ENCODE measurements at regions not wholly inside any gene's neighbourhood (a gene's known extent, or its start where the extent isn't known, plus 50 kb on each side); places are given as distances from the start of the nearest gene placed in this dataset.
"Not testable (repeated sequence)": the region's sequence is repeated elsewhere in the genome, so short reads cannot be mapped to it uniquely, and the experiment has no call there.

GRCh38 chr11:29256580-29256979 lies 760.2 kb downstream of the KCNA4 start:
- no peak for DNase-seq (ENCODE audit: low read depth)

- DNase-seq (ENCODE audit: low read depth) = no peak
Measured at GRCh38 chr11:29255401-29255800, 761.4 kb downstream of the KCNA4 start.

- DNase-seq (ENCODE audit: low read depth) = peak; percentile 3
Measured at GRCh38 chr11:29251738-29252137, 765.1 kb downstream of the KCNA4 start.

GRCh38 chr11:29249713-29250112 lies 767.1 kb downstream of the KCNA4 start:
- no peak for DNase-seq (ENCODE audit: low read depth)

- no peak for DNase-seq (ENCODE audit: low read depth)
Measured at GRCh38 chr11:29244355-29244754, 772.5 kb downstream of the KCNA4 start.

- no peak for DNase-seq (ENCODE audit: low read depth)
Measured at GRCh38 chr11:29243616-29244015, 773.2 kb downstream of the KCNA4 start.

- no peak for DNase-seq (ENCODE audit: low read depth)
Measured at GRCh38 chr11:29231991-29232390, 784.8 kb downstream of the KCNA4 start.

GRCh38 chr11:29231586-29231985 lies 785.2 kb downstream of the KCNA4 start:
- DNase-seq (ENCODE audit: low read depth) = no peak

- DNase-seq (ENCODE audit: low read depth) = no peak
Measured at GRCh38 chr11:29227811-29228210, 789.0 kb downstream of the KCNA4 start.

GRCh38 chr11:29224739-29225384 lies 792.0 kb downstream of the KCNA4 start:
- DNase-seq (ENCODE audit: low read depth) = no peak

- DNase-seq (ENCODE audit: low read depth) = not testable (repeated sequence)
Measured at GRCh38 chr11:29219531-29219930, 797.3 kb downstream of the KCNA4 start.

GRCh38 chr11:29217901-29218300 lies 798.9 kb downstream of the KCNA4 start:
- DNase-seq (ENCODE audit: low read depth) = no peak

GRCh38 chr11:29214833-29215232 lies 802.0 kb downstream of the KCNA4 start:
- no peak for DNase-seq (ENCODE audit: low read depth)

GRCh38 chr11:29211202-29211601 lies 805.6 kb downstream of the KCNA4 start:
- no peak for DNase-seq (ENCODE audit: low read depth)

- no peak for DNase-seq (ENCODE audit: low read depth)
Measured at GRCh38 chr11:29210426-29210825, 806.4 kb downstream of the KCNA4 start.

GRCh38 chr11:29208117-29208516 lies 808.7 kb downstream of the KCNA4 start:
- DNase-seq (ENCODE audit: low read depth) = no peak

GRCh38 chr11:29200791-29201562 lies 815.9 kb downstream of the KCNA4 start:
- no peak for DNase-seq (ENCODE audit: low read depth)

GRCh38 chr11:29190313-29190712 lies 826.5 kb downstream of the KCNA4 start:
- DNase-seq (ENCODE audit: low read depth) = no peak

GRCh38 chr11:29187215-29187614 lies 829.6 kb downstream of the KCNA4 start:
- no peak for DNase-seq (ENCODE audit: low read depth)

GRCh38 chr11:29184939-29185890 lies 831.6 kb downstream of the KCNA4 start:
- peak; percentile 92 for DNase-seq (ENCODE audit: low read depth)

- DNase-seq (ENCODE audit: low read depth) = no peak
Measured at GRCh38 chr11:29183301-29183700, 833.5 kb downstream of the KCNA4 start.

- peak; percentile 85 for DNase-seq (ENCODE audit: low read depth)
Measured at GRCh38 chr11:29173660-29174062, 843.2 kb downstream of the KCNA4 start.

All from HT1080 (cell line).